ENCODE measurements at regions not wholly inside any gene's neighbourhood (a gene's known extent, or its start where the extent isn't known, plus 50 kb on each side); places are given as distances from the start of the nearest gene placed in this dataset.
"Not testable (repeated sequence)": the region's sequence is repeated elsewhere in the genome, so short reads cannot be mapped to it uniquely, and the experiment has no call there.

DNA sequence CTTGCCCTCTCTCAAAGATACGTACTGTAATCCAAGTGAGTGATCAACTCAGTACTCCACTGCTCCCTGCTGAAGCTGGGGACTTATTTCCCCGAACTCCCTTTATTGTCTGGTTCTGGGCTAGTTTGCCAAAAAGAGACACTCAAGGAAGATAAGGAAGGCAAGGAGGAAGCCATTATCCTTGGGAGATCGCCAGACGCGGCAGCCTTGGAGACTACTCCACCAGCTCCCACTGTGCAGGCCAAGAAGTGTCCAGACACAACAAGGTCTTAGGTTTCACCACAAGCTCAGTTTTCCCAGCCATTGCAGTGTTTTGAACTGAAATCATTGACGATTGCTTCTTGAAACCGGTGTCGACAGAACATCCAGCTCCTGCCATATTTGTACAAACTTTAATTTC, 439.6 kb upstream of the UBE2E3 start:
- no peak for DNase-seq (ENCODE audit: low read depth)

DNA sequence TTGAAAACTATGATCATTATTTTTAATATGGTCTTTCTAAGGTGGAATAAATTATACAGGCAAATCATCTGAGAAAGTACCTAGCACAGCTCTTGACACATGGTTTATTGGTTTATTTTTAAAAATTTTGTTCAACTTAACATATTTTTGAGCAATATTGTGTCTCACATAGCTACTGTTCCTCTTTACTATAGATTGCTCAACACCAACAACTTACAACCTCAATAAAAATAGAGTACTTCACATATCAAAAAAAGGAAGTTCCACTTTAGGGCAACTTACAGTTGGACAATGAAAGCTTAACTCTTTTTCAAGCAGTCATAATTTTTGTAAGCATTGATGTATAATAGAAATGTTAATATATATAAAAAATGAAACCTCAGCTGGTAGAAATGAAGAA, 440.9 kb upstream of the UBE2E3 start:
- DNase-seq (ENCODE audit: low read depth), result no peak

DNA sequence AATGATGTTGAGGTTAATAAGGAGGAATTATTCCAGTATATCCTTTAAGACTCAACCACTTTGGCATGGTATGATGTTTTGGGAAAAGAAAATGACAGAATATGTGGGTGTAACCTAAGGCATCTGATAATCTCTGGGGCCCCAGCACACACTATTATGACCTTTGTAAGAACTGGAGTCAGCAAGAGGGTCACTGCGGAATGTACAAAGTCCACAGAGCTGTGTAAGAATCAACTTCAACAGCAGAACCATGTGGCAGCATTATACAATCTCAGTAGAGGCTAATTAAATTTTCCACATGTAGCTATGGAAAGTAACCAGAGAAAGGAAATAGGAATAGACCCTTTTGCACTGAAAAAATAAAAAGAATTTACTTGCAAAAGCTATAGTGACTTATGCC, 445.1 kb upstream of the UBE2E3 start:
- no peak for DNase-seq (ENCODE audit: low read depth)

DNA sequence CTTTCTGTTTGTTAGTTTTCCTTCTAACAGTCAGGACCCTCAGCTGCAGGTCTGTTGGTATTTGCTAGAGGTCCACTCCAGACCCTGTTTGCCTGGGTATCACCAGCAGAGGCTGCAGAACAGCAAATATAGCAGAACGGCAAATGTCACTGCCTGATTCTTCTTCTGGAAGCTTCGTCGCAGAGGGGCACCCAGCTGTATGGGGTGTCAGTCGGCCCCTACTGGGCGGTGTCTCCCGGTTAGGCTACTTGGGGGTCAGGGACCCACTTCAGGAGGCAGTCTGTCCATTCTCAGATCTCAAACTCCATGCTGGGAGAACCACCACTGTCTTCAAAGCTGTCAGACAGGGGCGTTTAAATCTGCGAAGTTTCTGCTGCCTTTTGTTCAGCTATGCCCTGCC, 448.6 kb upstream of the UBE2E3 start:
- DNase-seq (ENCODE audit: low read depth), result not testable (repeated sequence)

DNA sequence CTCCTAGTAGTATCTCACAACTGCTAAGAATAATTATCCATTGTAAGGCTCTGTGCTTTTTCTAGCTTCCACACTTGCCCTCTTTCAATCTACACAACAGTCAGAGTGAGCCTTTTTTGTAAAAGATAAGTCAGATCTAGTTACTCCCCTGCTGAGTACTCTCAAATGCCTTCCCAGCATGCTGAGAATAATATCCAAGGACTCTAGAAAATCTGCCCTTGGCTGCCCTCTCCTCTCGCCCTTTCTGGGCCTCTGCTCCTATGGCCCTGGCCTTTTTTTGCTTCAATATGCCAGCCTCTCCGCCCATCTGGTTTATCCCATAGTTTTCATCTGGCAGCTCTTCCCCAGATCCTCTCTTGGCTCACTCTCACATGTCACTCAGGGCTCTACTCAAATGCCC, 455.9 kb upstream of the UBE2E3 start:
- peak; percentile 21 for DNase-seq (ENCODE audit: low read depth)

DNA sequence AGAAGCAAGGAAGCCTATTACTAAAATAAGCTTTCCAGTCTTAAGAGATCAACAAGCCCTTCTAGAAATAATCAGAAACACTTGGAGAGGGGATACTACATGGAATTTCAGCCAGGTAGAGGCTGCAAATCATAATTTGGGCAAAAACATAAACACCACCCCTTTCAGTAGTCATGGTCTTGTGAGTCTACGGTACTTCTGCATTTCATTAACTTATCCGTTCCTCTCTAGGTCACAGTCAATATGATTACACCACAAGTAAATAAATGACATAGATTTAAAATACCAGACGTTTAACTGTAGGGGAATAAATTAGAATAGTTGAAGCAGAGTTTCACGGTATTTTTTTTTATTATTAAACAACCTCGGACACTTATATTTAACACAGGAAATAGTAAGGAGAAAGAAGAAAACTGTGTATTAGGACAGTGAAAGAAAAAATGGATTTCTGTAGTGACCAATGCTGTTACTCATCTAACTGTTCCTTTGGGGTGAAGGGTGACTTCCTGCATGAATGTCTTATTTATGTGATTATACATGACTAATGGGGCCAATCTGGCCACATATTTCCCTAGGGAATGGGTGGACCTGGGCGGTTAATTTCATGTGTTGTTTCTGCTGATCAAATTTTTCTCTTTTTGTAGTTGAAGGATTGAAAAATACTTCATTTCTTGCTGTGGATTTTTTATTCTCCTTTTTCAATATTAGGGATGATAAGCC, 456.6 kb upstream of the UBE2E3 start:
- peak; percentile 85 for DNase-seq (ENCODE audit: low read depth)

DNA sequence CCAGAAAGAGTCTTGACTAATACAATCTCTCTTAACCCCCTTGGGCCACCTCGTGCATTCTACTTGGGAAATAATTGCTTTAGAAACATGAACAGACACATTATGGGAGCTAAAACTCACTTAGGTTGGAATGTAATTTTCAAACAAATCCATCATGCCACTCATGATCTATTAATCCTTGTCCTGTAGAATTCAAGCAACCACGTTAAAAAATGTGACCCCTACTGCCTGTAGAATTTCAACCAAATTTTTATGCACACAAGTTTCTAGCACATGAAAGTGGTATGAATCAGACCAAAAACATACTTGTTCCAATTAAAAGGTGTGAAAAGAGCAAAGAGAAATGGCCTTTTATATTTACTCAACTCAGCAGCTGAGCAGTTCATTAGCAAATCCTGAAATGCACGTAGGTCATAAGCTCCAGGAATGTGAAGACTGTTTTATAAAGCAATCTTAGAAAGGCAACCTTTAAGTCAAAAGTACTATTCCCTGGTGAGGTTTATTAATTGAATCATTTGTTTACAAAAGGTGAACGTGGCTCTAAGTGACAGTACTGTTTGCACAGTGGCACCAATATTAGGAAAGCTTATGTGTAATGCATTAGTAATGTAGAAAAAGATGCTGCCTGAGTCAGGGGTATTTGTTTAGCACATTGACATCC, 459.4 kb upstream of the UBE2E3 start:
- DNase-seq (ENCODE audit: low read depth), result no peak

DNA sequence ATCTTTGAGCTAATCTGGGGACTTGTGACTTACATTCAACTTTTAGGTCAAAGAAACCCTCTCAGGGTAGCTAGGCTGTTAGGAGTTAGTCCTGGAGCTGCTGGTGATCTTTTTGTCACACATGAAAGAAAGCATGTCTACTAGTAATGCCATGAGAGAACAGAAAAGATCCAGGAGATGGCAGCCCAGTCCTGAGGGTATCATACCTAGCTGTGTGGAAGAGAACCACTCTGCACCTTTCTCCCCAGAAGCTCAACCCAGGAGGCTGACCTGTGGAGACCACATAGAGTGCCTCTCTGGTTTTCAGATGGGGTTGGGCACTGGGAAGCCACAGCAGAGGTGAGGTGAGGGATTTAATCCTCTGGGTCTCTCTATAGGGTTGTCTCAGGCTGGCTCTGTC, 460.2 kb upstream of the UBE2E3 start:
- no peak for DNase-seq (ENCODE audit: low read depth)

DNA sequence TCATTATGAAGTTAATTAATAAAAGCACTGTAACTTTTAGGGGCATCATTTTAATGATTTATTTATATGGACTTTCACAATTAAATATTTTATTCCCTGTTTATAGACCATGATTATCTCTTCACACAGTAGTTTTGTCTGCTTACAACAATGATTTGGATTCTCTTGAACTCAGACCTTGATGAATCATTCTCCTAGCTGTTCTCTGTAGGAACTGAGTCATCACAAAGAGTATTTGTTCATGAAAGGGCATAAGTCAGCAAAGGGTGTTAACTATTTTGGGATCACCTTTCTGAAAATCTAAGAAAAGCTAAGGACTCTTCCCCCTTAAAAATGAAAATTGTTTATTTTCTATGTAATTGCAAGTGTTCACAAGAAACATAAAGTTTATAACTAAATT, 461.1 kb upstream of the UBE2E3 start:
- DNase-seq (ENCODE audit: low read depth), result no peak

DNA sequence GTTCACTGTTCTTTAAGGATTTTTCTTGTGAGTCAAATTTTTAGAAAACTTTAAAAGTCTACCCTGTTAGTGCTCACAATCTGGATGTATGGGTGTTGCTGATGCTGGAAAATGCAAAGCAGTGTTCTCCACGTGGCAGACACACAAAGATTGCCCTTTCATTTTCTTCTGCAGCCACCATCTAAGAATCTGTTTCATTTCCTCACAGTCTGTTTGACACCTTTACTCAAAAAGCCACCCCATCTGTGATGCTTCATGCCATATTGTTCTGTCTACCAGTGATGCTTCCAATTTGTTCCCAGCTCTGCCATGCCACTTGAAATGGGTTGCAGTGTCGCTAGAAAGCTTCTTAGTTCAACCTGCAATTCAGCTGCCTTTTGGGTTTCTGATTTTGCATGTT, 464.2 kb upstream of the UBE2E3 start:
- no peak for DNase-seq (ENCODE audit: low read depth)

DNA sequence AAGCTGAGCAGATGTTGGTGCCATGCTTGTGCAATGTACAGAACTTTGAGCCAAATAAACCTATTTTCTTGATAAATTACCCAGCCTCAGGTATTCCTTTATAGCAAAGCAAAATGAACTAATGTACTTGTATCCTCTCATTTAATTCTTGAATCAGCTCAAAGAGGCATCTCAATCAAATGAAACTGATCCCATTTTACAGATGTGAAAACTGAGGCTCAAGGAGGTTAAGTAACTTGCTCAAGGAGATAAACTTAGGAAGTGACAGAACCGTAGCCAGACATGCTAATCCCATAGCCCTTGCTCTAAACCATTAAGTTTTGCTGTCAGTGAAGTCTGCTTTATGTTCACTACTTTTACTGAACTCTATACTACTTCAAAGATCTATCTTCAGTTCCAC, 467.0 kb upstream of the UBE2E3 start:
- no peak for DNase-seq (ENCODE audit: low read depth)

DNA sequence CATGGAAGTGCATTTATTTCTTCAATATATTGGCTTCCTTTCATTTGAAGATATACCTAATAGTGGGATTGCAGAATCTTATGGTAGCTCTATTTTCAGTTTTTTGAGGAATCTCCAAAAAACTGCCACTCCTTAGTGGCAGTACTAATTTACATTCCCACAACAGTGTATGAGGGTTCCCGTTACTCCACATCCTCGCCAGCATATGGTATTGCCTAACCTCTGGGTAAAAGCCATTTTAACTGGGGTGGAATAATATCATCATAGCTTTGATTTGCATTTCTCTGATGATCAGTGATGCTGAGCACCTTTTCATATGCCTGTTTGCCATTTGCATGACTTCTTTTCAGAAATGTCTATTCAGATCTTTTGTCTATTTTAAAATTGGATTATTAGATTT, 471.9 kb upstream of the UBE2E3 start:
- DNase-seq (ENCODE audit: low read depth), result peak; percentile 24

DNA sequence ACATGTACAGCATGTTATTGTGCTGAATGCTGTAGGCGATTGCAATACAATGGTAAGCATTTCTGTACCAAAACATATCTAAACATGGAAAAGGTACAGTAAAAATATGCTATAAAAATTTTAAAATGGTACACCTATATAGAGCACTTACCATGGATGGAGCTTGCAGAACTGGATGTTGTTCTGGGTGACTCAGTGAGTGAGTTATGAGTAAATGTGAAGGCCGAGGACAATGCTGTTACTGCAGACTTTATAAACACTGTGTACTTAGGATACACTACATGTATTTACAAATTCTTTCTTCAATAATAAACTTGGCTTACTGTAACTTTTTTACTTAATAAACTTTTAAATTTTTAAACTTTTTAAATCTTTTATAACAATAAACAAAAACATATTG, 473.4 kb upstream of the UBE2E3 start:
- no peak for DNase-seq (ENCODE audit: low read depth)

DNA sequence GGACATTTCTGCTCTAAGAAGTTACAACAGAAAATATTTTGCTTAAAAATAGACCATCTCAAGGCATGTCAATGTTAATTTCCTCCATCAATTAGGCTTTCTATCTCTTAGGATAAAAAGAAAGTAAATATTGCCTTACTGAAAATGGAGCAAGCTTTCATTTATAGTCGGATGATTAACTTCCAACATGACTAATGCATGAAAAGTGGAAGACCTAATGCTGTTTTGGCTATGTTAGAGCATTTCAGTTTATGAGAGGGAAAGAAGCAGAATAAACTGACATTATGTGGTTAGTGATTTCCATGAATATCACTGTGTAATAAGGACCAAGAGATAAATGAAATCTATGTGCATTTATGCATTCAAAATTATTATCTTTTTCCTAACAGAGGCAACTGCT, 475.2 kb upstream of the UBE2E3 start:
- DNase-seq (ENCODE audit: low read depth), result no peak

DNA sequence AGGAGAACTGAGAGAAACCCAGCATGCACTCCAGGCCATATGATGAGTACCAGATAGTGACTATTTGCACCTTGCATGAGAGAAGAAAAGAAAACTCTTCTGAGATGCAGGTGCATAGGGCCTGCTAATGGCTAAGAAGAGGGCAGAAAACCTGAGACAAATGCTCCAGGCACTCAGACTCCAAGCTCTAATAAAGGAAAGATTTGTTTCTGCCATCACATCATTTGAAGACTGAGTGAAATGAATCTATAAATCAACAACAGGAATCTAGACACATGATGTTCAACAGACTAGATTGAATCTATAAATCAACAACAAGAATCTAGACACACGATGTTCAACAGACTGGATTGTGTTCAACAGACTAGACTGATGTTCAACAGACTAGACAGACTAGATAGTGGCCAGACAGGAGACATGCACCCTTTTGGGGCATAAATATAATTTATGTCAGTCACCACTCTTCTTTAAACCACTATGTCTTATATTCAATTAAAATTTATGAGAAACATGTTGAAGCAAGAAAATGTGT, 482.7 kb upstream of the UBE2E3 start:
- DNase-seq (ENCODE audit: low read depth), result no peak

DNA sequence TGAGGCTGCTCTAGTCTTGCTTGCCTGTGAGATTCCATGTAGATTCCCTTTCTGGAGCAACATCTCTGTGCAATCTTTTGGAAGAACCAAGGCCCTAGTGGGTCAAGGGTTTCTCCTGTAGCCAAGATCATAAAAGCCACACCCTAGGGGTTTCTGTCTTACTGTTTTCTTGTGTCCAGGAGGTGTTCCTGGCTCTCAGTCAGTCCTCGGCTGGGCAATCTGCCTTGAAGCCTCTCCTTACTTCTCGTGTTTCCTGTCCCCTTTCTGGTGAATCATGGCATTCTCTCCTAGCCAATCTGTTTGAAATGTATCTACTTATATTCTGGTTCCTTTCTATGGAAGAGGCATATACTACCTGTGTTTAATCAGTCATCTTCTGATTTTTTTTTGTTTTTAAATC, 484.8 kb upstream of the UBE2E3 start:
- peak; percentile 49 for DNase-seq (ENCODE audit: low read depth)

DNA sequence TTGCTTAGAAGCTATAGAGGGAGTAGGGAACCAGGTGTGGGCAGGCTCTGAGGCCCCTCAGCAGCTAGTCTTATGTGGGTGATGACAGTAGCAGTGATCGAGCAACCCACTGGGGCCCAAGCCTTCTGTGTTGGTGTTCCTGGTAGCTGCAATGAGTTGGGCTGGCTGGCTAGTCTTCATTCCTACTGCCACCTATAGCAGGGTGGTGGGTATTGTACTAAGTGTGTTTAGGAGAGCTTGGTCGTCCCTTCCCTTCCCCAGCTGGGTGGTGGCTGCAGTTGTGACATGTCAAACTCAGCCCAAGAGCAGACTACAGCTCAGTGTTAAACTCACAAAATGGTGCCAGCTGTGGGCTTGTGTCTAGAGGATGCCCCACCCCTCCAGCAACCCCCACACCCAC, 486.1 kb upstream of the UBE2E3 start:
- no peak for DNase-seq (ENCODE audit: low read depth)

DNA sequence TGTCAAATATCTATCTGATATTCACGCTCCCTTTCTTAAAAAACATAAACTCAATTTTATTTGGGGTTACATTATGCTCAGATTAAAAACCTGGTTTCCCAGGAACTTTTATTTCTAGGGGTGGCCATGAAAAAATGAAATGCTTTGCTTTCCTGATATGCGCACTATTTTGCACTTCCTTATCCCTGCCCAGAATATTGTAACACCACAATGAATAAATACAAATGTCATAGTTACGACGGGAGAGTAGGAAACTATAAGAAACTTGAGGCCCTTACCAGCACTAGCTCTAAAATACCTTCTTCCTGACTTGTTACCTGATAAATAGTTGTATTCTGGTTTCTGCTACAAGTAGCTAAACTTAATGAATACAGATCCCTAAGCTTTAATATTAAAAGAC, 475.6 kb upstream of the CWC22 start:
- DNase-seq (ENCODE audit: low read depth), result no peak

DNA sequence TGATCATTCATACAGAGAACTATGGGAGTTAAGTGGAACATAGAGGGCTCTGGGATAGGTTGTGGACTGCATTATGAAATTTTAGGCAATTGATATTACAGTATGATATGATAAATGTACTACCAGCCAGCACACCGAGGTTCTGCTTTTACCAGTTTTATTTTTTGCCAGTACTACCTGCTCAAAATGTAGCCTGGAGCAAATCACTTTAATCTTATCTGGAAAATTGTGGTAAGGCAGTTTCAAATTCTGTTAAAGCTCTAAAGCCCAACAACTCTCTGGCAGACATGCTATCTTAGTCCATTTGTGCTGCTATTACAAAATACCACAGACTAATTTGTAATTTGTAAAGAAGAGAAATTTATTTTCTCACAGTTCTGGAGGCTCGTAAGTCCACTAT, 474.9 kb upstream of the CWC22 start:
- DNase-seq (ENCODE audit: low read depth), result no peak

DNA sequence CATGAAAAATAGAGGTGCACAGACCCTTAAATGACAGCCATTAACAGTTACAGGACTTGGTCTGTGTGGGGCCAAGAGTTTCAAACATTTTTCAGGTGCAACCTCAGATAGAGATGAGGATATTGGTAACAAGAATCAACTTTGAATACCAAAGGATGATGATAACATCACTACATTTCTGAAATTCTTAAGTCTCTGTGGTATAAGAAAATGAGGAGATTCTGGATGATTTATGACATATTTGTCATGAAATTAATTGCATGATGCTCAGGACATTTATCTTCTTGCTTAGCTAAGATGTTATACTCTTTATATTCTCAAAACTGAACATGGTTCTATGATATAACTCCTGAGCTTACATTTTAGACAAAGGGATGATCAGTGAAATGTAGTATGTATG, 471.8 kb upstream of the CWC22 start:
- no peak for DNase-seq (ENCODE audit: low read depth)

DNA sequence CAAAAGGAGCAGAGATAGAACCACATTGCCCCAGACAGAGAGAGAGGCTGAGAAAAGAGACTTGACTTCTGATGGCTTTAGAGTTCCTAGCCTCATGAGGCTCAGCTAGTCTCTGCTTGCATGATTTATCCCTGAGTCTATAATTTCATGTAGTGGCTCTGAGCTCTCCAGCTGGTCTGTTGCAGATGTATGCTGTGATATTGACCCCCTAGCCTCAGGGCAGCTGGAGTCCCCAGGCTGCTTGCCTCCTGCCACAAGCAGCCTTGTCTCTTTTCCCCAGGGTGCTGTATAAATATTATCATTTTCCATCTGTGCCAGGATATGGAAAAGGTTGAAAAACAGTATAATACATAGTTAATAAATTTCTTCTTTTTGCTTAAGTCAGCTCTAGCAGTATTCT, 467.6 kb upstream of the CWC22 start:
- no peak for DNase-seq (ENCODE audit: low read depth)

DNA sequence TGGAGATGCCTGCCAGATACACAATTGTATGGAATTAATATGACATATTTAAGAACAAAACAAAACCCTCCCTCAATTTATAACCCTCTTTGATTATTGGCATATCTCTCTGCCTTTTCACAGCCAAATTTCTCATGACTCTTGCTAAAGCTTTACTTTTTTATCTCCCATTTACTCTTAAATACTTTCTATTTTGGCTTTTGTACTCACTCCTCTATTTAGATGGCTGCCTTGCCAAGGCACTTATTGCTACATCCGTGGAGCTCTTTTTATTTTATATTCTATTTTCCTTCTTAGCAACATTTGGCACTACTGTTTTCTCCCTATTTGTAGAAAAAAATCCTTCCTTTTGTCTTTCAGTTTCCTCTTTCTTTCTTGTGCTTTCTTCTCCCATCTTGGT, 466.4 kb upstream of the CWC22 start:
- no peak for DNase-seq (ENCODE audit: low read depth)

DNA sequence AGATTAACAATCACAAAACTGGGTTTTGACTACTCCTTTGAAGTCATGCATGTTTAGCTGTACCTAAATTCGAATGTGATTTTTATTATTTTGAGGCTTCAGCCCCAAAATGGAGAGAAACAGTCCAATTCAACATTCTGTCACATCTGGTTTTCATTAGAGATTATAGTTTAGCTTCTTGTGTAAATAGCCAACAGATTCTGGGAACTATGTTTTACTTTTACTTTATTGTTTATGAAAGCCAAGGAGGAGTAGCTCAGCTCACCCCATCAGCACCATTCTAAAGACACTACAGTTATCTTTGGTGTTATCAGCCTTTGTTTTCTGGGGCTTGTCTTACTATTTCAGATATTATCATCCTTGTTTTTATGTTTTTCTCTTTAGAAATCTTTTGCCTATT, 465.0 kb upstream of the CWC22 start:
- peak; percentile 67 for DNase-seq (ENCODE audit: low read depth)

DNA sequence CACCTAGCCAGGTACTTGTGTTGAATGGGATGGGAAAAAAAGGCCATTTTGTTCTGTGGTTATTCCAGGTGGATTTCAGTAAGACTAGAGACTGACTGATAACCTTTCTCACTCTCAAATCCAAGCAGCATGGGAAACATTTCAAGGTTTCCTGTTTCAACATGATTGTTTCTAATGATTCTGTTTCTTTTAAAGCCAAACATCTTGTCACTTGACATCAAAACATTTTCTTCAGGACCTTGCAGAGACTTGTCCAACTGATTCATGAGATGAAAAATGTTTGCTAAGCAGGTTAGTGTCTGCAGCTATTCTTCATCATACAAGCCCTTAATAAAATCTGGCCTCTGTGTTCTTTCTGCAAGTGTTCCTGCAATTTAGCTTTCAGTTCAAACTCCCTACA, 456.5 kb upstream of the CWC22 start:
- DNase-seq (ENCODE audit: low read depth), result no peak

Measured in fibroblast of gingiva (primary cell).